ENCODE measurements at regions not wholly inside any gene's neighbourhood (a gene's known extent, or its start where the extent isn't known, plus 50 kb on each side); places are given as distances from the start of the nearest gene placed in this dataset.

GRCh38 chr16:80048250-80048649 lies 447.7 kb upstream of the MAF start:
- no peak overlapping the region for H3K4me3 ChIP-seq (replicated peaks in 1 of 2; ENCODE audit: low read depth in 2 of 2, low read length in 2 of 2)
- DNase-seq (ENCODE audit: low read depth in 2 of 2) = no peak
- TF ChIP-seq, protein P1, sequence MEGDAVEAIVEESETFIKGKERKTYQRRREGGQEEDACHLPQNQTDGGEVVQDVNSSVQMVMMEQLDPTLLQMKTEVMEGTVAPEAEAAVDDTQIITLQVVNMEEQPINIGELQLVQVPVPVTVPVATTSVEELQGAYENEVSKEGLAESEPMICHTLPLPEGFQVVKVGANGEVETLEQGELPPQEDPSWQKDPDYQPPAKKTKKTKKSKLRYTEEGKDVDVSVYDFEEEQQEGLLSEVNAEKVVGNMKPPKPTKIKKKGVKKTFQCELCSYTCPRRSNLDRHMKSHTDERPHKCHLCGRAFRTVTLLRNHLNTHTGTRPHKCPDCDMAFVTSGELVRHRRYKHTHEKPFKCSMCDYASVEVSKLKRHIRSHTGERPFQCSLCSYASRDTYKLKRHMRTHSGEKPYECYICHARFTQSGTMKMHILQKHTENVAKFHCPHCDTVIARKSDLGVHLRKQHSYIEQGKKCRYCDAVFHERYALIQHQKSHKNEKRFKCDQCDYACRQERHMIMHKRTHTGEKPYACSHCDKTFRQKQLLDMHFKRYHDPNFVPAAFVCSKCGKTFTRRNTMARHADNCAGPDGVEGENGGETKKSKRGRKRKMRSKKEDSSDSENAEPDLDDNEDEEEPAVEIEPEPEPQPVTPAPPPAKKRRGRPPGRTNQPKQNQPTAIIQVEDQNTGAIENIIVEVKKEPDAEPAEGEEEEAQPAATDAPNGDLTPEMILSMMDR (IDR thresholded peaks at IDR 0.05; ENCODE audit: low read depth, low read length) = no peak

- DNase-seq (ENCODE audit: low read depth in 2 of 2) = no peak
- TF ChIP-seq, protein P1 (IDR thresholded peaks at IDR 0.05; ENCODE audit: low read depth, low read length) = no peak
These were observed 447.3 kb upstream of the MAF start for GRCh38 chr16:80047842-80048241.

GRCh38 chr16:80046848-80047247 lies 446.3 kb upstream of the MAF start:
- no peak for DNase-seq (ENCODE audit: low read depth in 2 of 2)
- TF ChIP-seq, protein P1 (IDR thresholded peaks at IDR 0.05; ENCODE audit: low read depth, low read length) = no peak
- no peak overlapping the region for H3K4me3 ChIP-seq (replicated peaks in 1 of 2; ENCODE audit: low read depth in 2 of 2, low read length in 2 of 2)

More at GRCh38 chr16:80047842-80048241, 447.3 kb upstream of the MAF start:
- no peak overlapping the region for H3K4me3 ChIP-seq (replicated peaks in 1 of 2; ENCODE audit: low read depth in 2 of 2, low read length in 2 of 2)

DNA sequence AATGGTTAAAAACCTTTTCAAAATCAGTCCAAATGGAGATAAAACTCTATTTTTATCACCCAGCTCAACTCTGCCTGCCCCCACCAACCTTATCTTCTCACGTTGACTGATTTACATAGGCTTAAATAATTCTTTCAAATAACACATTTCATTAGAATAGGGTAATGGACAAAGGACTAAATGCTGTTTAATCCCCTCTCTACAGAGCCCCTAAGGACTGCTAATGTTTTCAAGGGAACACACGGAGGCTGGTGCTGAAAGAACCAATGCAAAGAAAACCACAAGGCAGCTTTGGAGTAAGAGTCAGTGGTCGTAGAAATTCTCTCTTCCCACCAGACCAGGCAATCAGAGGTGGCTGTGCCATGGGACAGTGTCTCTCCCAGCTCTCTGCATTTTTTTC lies 445.7 kb upstream of the MAF start:
- H3K4me3 ChIP-seq (replicated peaks in 1 of 2; ENCODE audit: low read depth in 2 of 2, low read length in 2 of 2) = no peak overlapping the region
- no peak for DNase-seq (ENCODE audit: low read depth in 2 of 2)
- TF ChIP-seq, protein P1 (IDR thresholded peaks at IDR 0.05; ENCODE audit: low read depth, low read length) = no peak

DNA sequence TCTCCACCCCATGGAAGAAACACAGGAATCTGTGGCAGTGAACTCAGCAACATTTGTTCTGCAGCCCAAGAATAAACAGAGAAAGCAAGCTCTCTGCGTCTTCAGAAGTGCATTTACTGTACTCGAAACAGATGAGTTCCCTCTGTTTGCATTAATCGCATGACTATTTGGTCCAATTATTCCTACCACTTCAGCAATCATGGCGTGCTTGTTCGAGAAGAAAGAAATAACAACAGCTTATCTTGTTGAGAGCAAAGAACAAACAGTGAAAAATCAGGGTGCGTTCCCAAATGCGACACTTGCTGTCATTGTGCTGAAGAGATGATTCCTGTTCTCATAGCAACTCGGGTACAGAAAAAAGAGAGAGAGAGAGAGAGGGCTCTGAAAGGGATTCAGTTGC lies 445.3 kb upstream of the MAF start:
- no peak overlapping the region for H3K4me3 ChIP-seq (replicated peaks in 1 of 2; ENCODE audit: low read depth in 2 of 2, low read length in 2 of 2)
- DNase-seq (ENCODE audit: low read depth in 2 of 2) = no peak
- TF ChIP-seq, protein P1 (IDR thresholded peaks at IDR 0.05; ENCODE audit: low read depth, low read length) = no peak

- H3K4me3 ChIP-seq (replicated peaks in 1 of 2; ENCODE audit: low read depth in 2 of 2, low read length in 2 of 2) = no peak overlapping the region
- TF ChIP-seq, protein P1 (IDR thresholded peaks at IDR 0.05; ENCODE audit: low read depth, low read length) = no peak
- no peak for DNase-seq (ENCODE audit: low read depth in 2 of 2)
These were observed 440.9 kb upstream of the MAF start for GRCh38 chr16:80041410-80041809.

DNA sequence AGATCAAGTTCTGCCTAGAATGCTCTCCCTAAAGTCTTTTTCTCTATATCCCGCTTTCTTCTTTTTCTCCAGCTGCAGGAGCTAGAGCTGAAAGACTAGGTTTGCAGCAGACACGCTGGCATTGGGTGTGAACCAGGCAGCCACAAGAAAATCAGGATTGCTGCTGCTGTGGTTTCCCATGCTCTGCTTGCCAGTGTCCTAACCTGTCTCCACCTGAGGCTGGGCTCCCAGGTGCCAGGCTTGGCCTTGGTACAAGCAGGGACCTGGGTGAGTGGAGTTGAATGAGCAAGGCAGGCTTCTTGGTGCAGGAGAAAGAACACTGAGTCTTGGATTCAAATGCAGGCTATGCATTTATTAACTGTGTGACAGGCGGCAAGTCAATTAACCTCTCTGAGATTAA lies 440.3 kb upstream of the MAF start:
- H3K4me3 ChIP-seq (replicated peaks in 1 of 2; ENCODE audit: low read depth in 2 of 2, low read length in 2 of 2) = no peak overlapping the region
- no peak for DNase-seq (ENCODE audit: low read depth in 2 of 2)
- TF ChIP-seq, protein P1 (IDR thresholded peaks at IDR 0.05; ENCODE audit: low read depth, low read length) = no peak
